GM19395 (cell line): ENCODE measurements at regions not wholly inside any gene's neighbourhood (a gene's known extent, or its start where the extent isn't known, plus 50 kb on each side); places are given as distances from the start of the nearest gene placed in this dataset.

Experiments used
- ATAC-seq: cut with Tn5 transposase; IDR thresholded peaks from one replicate; pipeline ENCODE4 v1.9.1; 2021; ENCODE audit warnings: mild to moderate bottlenecking, moderate library complexity; ENCODE audit not compliant: unreplicated experiment

GRCh38 chr4:62204136-62204535 is 1004.0 kb downstream of the ADGRL3 start:
- ATAC-seq, result no peak

- no peak for ATAC-seq
These were observed 999.2 kb downstream of the ADGRL3 start for GRCh38 chr4:62199291-62199810.

- ATAC-seq, result no peak
These were observed 996.2 kb downstream of the ADGRL3 start for GRCh38 chr4:62196338-62196737.

GRCh38 chr4:62194342-62194741 is 994.2 kb downstream of the ADGRL3 start:
- no peak for ATAC-seq

- no peak for ATAC-seq
These were observed 993.6 kb downstream of the ADGRL3 start for GRCh38 chr4:62193761-62194160.

GRCh38 chr4:62191451-62192240 is 991.5 kb downstream of the ADGRL3 start:
- no peak for ATAC-seq

- ATAC-seq, result no peak
These were observed 970.1 kb downstream of the ADGRL3 start for GRCh38 chr4:62170235-62170634.

- ATAC-seq, result no peak
These were observed 968.6 kb downstream of the ADGRL3 start for GRCh38 chr4:62168681-62169080.

GRCh38 chr4:62162606-62163005 is 962.5 kb downstream of the ADGRL3 start:
- ATAC-seq, result no peak

- no peak for ATAC-seq
These were observed 961.3 kb downstream of the ADGRL3 start for GRCh38 chr4:62161446-62161845.

GRCh38 chr4:62159876-62160275 is 959.8 kb downstream of the ADGRL3 start:
- ATAC-seq, result no peak

GRCh38 chr4:62159306-62159705 is 959.2 kb downstream of the ADGRL3 start:
- no peak for ATAC-seq

GRCh38 chr4:62156205-62156604 is 956.1 kb downstream of the ADGRL3 start:
- ATAC-seq, result no peak

- ATAC-seq, result no peak
These were observed 945.1 kb downstream of the ADGRL3 start for GRCh38 chr4:62145276-62145675.

- ATAC-seq, result no peak
These were observed 944.3 kb downstream of the ADGRL3 start for GRCh38 chr4:62144431-62144830.

GRCh38 chr4:62135565-62136156 is 935.5 kb downstream of the ADGRL3 start:
- no peak for ATAC-seq

- no peak for ATAC-seq
These were observed 933.9 kb downstream of the ADGRL3 start for GRCh38 chr4:62133977-62134376.

GRCh38 chr4:62133101-62133897 is 933.2 kb downstream of the ADGRL3 start:
- ATAC-seq, result no peak

GRCh38 chr4:62131049-62131448 is 930.9 kb downstream of the ADGRL3 start:
- ATAC-seq, result no peak

- ATAC-seq, result no peak
These were observed 930.5 kb downstream of the ADGRL3 start for GRCh38 chr4:62130637-62131036.

- no peak for ATAC-seq
These were observed 930.1 kb downstream of the ADGRL3 start for GRCh38 chr4:62130230-62130629.
